Smooth muscle cell (in vitro differentiated cells): ENCODE measurements at regions not wholly inside any gene's neighbourhood (a gene's known extent, or its start where the extent isn't known, plus 50 kb on each side); places are given as distances from the start of the nearest gene placed in this dataset.

Experiments
- DNase-seq: peaks from one replicate; lab custom pipeline; 2025; ENCODE audit not compliant: unreplicated experiment; lab: John Stamatoyannopoulos, UW
- H2AFZ ChIP-seq: fragments of 200-600 bp; sonication (generic); 2 replicates; pipeline ENCODE4 v1.6.0; 2016; ENCODE audit warnings: antibody characterized with exemption, low read depth, mild to moderate bottlenecking
- H3F3A ChIP-seq: fragments of 200-600 bp; sonication (generic); 2 replicates; pipeline ENCODE4 v1.6.0; 2017; ENCODE audit warnings: antibody characterized with exemption, low read depth
- H3K27ac ChIP-seq: fragments of 200-600 bp; sonication (generic); 2 replicates; pipeline ENCODE4 v1.5.1; 2016; ENCODE audit warnings: low read depth, mild to moderate bottlenecking
- H3K27me3 ChIP-seq: fragments of 200-600 bp; sonication (generic); 2 replicates; pipeline ENCODE4 v1.6.1; 2016; ENCODE audit warnings: low read depth, mild to moderate bottlenecking
- H3K36me3 ChIP-seq: fragments of 200-600 bp; sonication (generic); 2 replicates; pipeline ENCODE4 v1.5.1; 2016; ENCODE audit warnings: low read depth
- H3K4me1 ChIP-seq: fragments of 200-600 bp; sonication (generic); 2 replicates; pipeline ENCODE4 v1.5.1; 2016; ENCODE audit warnings: low read depth
- H3K4me2 ChIP-seq: fragments of 200-600 bp; sonication (generic); 2 replicates; pipeline ENCODE4 v1.6.0; 2016; ENCODE audit warnings: mild to moderate bottlenecking
- H3K4me3 ChIP-seq: fragments of 200-600 bp; sonication (generic); 2 replicates; pipeline ENCODE4 v1.5.1; 2016; ENCODE audit warnings: mild to moderate bottlenecking
- H3K79me2 ChIP-seq: fragments of 200-600 bp; sonication (generic); 2 replicates; pipeline ENCODE4 v1.6.0; 2016; ENCODE audit warnings: low read depth, mild to moderate bottlenecking
- H3K9ac ChIP-seq: fragments of 200-600 bp; sonication (generic); 2 replicates; pipeline ENCODE4 v1.6.0; 2016; ENCODE audit warnings: low read depth
- H3K9me3 ChIP-seq: fragments of 200-600 bp; sonication (generic); replicated peaks from 2 replicates; pipeline ENCODE4 v1.5.1; 2016; ENCODE audit warnings: low read depth
- H4K20me1 ChIP-seq: fragments of 200-600 bp; sonication (generic); 2 replicates; pipeline ENCODE4 v1.6.0; 2016; ENCODE audit warnings: low read depth
- CTCF ChIP-seq: fragments of 200-600 bp; sonication (generic); IDR thresholded peaks from 2 replicates; pipeline ENCODE4 v1.5.1; 2017; ENCODE audit warnings: borderline replicate concordance, mild to moderate bottlenecking, antibody characterized with exemption; ENCODE audit not compliant: insufficient read depth, poor library complexity, severe bottlenecking
- WGBS: methylation state at CpG from one replicate; pipeline ENCODE4 v1.1.7; 2016; ENCODE audit warnings: low lambda C conversion rate; 5-methylcytosine and 5-hydroxymethylcytosine counted together

DNA sequence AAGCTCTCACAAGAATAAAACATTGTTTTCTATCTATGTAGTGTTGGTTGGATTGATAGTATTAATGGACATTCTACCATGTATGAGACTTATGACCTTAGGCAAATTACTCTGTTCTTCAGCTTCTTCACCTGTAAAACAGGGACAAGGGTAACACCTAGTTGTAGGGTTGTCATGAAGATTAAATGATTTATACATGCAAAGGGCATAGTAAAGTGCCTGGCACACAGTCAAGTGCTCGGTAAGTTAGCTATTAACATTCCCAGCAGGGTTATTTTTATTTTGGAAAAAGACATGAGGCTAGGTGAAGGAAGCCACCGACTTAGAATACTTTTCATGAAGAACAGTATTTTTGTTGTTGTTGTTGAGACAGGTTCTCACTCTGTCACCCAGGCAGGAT, 71.2 kb upstream of the PLXNC1 start:
- no peak overlapping the region for H3K4me3 ChIP-seq
- H3K4me1 ChIP-seq, result peaks cover 4% of the 10 kb centered on the region
- H4K20me1 ChIP-seq, result no peaks in the 10 kb centered on the region
- no peak for DNase-seq
- H3K27ac ChIP-seq, result no peak overlapping the region
- WGBS, result 69% methylated on average over 2 of the region's 2 CpGs
- H3F3A ChIP-seq, result no peaks in the 10 kb centered on the region
- H3K9me3 ChIP-seq, result no peaks in the 10 kb centered on the region
- H3K4me2 ChIP-seq, result no peak overlapping the region
- no peaks in the 10 kb centered on the region for H3K79me2 ChIP-seq
- peaks cover 4% of the 10 kb centered on the region for H3K27me3 ChIP-seq
- H3K36me3 ChIP-seq, result no peaks in the 10 kb centered on the region
- no peak for TF ChIP-seq CTCF
- H3K9ac ChIP-seq, result no peak overlapping the region
- no peak overlapping the region for H2AFZ ChIP-seq

DNA sequence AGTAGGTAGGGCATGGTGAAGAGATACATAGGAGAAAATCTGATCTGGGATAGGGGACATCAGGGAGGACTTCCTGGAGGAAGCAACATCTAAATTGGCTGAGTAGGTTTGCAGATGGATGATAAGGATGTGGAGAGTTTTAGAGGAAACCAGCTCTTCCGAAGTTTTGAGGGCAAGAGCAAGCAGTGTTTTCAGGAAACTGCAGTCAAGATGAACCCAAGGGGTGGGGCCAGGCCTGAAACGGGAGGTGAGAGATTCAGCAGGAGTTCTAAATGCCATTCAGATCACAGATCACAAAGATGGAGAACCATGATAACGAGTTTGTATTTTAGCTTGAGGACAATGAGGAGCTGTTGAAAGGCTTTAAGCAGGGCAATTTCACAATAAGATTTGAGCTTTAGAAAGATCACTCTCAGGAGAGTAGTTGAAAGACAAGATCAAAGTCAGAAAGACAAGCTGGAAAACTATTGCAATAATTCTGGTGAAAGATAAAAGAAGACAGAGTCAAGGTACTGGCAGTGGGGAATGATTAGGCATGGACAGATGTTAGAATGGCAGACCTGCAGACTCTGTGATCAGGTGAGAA, 70.1 kb upstream of the PLXNC1 start:
- Histone ChIP-seq H3K9me3 (no peaks in the 10 kb centered on the region), H3K9ac (no peak overlapping the region), H3K36me3 (no peaks in the 10 kb centered on the region), H3K4me2 (no peak overlapping the region), H3K79me2 (no peaks in the 10 kb centered on the region), H2AFZ (no peak overlapping the region), H3K27me3 (peaks cover 4% of the 10 kb centered on the region), H3F3A (no peaks in the 10 kb centered on the region), H4K20me1 (no peaks in the 10 kb centered on the region), H3K27ac (no peak overlapping the region), H3K4me1 (peaks cover 4% of the 10 kb centered on the region), H3K4me3 (no peak overlapping the region)
- 27% methylated on average over 3 of the region's 3 CpGs for WGBS
- DNase-seq, result no peak
- no peak for TF ChIP-seq CTCF

GRCh38 chr12:94078736-94079509, 69.5 kb upstream of the PLXNC1 start:
- Histone ChIP-seq H3K4me2 (no peak overlapping the region), H3K27ac (no peak overlapping the region), H3K9ac (no peak overlapping the region), H2AFZ (no peak overlapping the region), H3F3A (no peaks in the 10 kb centered on the region), H3K4me1 (peaks cover 4% of the 10 kb centered on the region), H3K27me3 (peaks cover 4% of the 10 kb centered on the region), H3K79me2 (no peaks in the 10 kb centered on the region), H4K20me1 (no peaks in the 10 kb centered on the region), H3K9me3 (no peaks in the 10 kb centered on the region), H3K36me3 (no peaks in the 10 kb centered on the region), H3K4me3 (no peak overlapping the region)
- DNase-seq, result no peak
- 77% methylated on average over 9 of the region's 9 CpGs for WGBS
- no peak for TF ChIP-seq CTCF
